K562 (cell line): ENCODE measurements at regions not wholly inside any gene's neighbourhood (a gene's known extent, or its start where the extent isn't known, plus 50 kb on each side); places are given as distances from the start of the nearest gene placed in this dataset.

Source experiments
- ATAC-seq: fragments of 200-7000 bp; cut with Tn5 transposase; 3 replicates; pipeline ENCODE4 v1.9.1; 2020; ENCODE audit warnings: moderate library complexity
- BruUV-seq: library from RNA; stranded (reverse); fragments of 400-500 nt; replicated peaks from 2 replicates; lab custom pipeline; 2021; lab: Mats Ljungman, UMichigan
- CTCF ChIA-PET: fragments of 300-600 bp; formaldehyde crosslinking; extraction: SDS; loops from one replicate; lab custom pipeline; 2021; ENCODE audit warnings: low intra/inter-chr PET ratio; lab: Yijun Ruan, JAX
- POLR2A ChIA-PET: fragments of 300-600, 350-650 bp; sonication (Branson Sonifier 250); formaldehyde crosslinking; extraction: SDS; loops from one replicate; lab custom pipeline; 2021; ENCODE audit warnings: antibody characterized with exemption, inconsistent platforms; lab: Yijun Ruan, JAX
- DNase-seq, 4 experiments: peaks; one replicate each; pipeline versions ENCODE4 v3.0.0 to v3.0.0-alpha.2; 2011 to 2018; ENCODE audit warnings: low spot score in 3 of 4, mixed read lengths in 3 of 4; ENCODE audit errors: extremely low read depth in 1 of 4
- FAIRE-seq: peaks from 2 replicates; lab custom pipeline; 2011; peaks lifted over from hg19 to GRCh38; lab: Jason Lieb, UNC
- H2AFZ ChIP-seq: 2 replicates; pipeline ENCODE4 v1.6.0; 2011; ENCODE audit warnings: low read depth, low read length, control low read depth, inconsistent platforms
- H3K27ac ChIP-seq: fragments of 200-600 bp; 3 replicates; pipeline ENCODE4 v1.8.0; 2011; ENCODE audit warnings: low read depth, mild to moderate bottlenecking, control low read depth, inconsistent platforms, low read length, moderate library complexity, mixed read lengths; ENCODE audit errors: extremely low read depth
- H3K27me3 ChIP-seq, 2 experiments: fragments of 300-600 bp in 1 of 2; 2 replicates in 1 of 2; 3 replicates in 1 of 2; pipeline versions ENCODE4 v1.6.0 to v1.8.0; 2011; ENCODE audit warnings: inconsistent platforms in 2 of 2, low read length in 2 of 2, mild to moderate bottlenecking in 1 of 2, mixed read lengths in 1 of 2, moderate library complexity in 1 of 2; ENCODE audit not compliant: control insufficient read depth in 2 of 2, insufficient read depth in 2 of 2
- H3K36me3 ChIP-seq: fragments of 300-600 bp; 3 replicates; pipeline ENCODE4 v1.8.0; 2011; ENCODE audit warnings: mild to moderate bottlenecking, low read length, inconsistent platforms; ENCODE audit not compliant: control insufficient read depth, insufficient read depth
- H3K4me1 ChIP-seq, 2 experiments: fragments of 200-600 bp in 1 of 2; replicated peaks in 1 of 2; 2 replicates in 1 of 2; 3 replicates in 1 of 2; pipeline versions ENCODE4 v1.5.1 to v1.8.0; 2011; ENCODE audit warnings: inconsistent platforms in 2 of 2, low read length in 2 of 2, mild to moderate bottlenecking in 1 of 2, mixed read lengths in 1 of 2, moderate library complexity in 1 of 2; ENCODE audit not compliant: control insufficient read depth in 2 of 2, insufficient read depth in 2 of 2
- H3K4me2 ChIP-seq: 2 replicates; pipeline ENCODE4 v1.6.1; 2011; ENCODE audit warnings: low read length, control low read depth, inconsistent platforms, mixed read lengths; ENCODE audit not compliant: insufficient read depth
- H3K4me3 ChIP-seq: fragments of 200-600 bp; sonication (generic), shearing (Covaris generic); 2 replicates; pipeline ENCODE4 v1.5.1; 2016; ENCODE audit warnings: control low read depth, inconsistent platforms
- H3K79me2 ChIP-seq: fragments of 200-600 bp; 3 replicates; pipeline ENCODE4 v1.8.0; 2011; ENCODE audit warnings: low read length, inconsistent platforms; ENCODE audit not compliant: control insufficient read depth, insufficient read depth
- H3K9ac ChIP-seq, 2 experiments: 2 replicates each; pipeline versions ENCODE4 v1.6.0 to v1.6.1; 2011; ENCODE audit warnings: low read depth in 2 of 2, low read length in 2 of 2, control low read depth in 1 of 2, inconsistent platforms in 1 of 2, mild to moderate bottlenecking in 1 of 2, mixed read lengths in 1 of 2; ENCODE audit not compliant: insufficient read depth in 1 of 2
- H3K9me1 ChIP-seq: one replicate; pipeline ENCODE4 v1.6.0; 2011; ENCODE audit warnings: inconsistent platforms, mild to moderate bottlenecking, low read length, moderate library complexity; ENCODE audit not compliant: control insufficient read depth, insufficient read depth
- H3K9me3 ChIP-seq: replicated peaks from 2 replicates; pipeline ENCODE4 v1.5.1; 2011; ENCODE audit warnings: low read depth, low read length, inconsistent platforms; ENCODE audit not compliant: control insufficient read depth, insufficient read depth
- H4K20me1 ChIP-seq: replicated peaks from 2 replicates; pipeline ENCODE4 v1.6.1; 2011; ENCODE audit warnings: low read length, inconsistent platforms, mixed read lengths; ENCODE audit not compliant: control insufficient read depth, insufficient read depth
- HLTF ChIP-seq: fragments of 450-650 bp; IDR thresholded peaks from 2 replicates; pipeline ENCODE4 v1.6.1; 2016
- NELFE ChIP-seq: IDR thresholded peaks from 2 replicates; pipeline ENCODE4 v1.6.1; 2011; ENCODE audit warnings: mild to moderate bottlenecking; ENCODE audit not compliant: insufficient read depth, insufficient read length
- NONO ChIP-seq, 2 experiments: fragments of 200-400 bp in 1 of 2; fragments of 450-650 bp in 1 of 2; formaldehyde crosslinking in 1 of 2; IDR thresholded peaks; 2 replicates each; pipeline ENCODE4 v1.6.1; 2017; ENCODE audit warnings: low read depth in 2 of 2, mild to moderate bottlenecking in 2 of 2, moderate library complexity in 2 of 2, low read length in 1 of 2
- POLR2AphosphoS5 ChIP-seq: IDR thresholded peaks from 2 replicates; pipeline ENCODE4 v1.6.1; 2011; ENCODE audit warnings: mild to moderate bottlenecking, low read depth, low read length, moderate library complexity; ENCODE audit not compliant: control insufficient read depth, insufficient read depth
- ZNF644 ChIP-seq: fragments of 200-800 bp; sonication (Bioruptor generic); IDR thresholded peaks from 2 replicates; pipeline ENCODE4 v1.6.1; 2016; ENCODE audit warnings: low read depth, missing genetic modification characterization, missing compliant biosample characterization
- WGBS: fragments of 100-300 bp; shearing (Covaris generic); methylation state at CpG from one replicate; pipeline ENCODE4 v1.1.6; 2016; ENCODE audit warnings: low coverage, mixed read lengths; ENCODE audit not compliant: insufficient coverage; ENCODE audit errors: missing lambda C conversion rate; 5-methylcytosine and 5-hydroxymethylcytosine counted together
- in situ Hi-C: fragments of 300-500 bp; cut with MboI; formaldehyde crosslinking; loops from 4 replicates; pipeline ENCODE4 v1.15.0; 2018; ENCODE audit warnings: inconsistent platforms, mixed read lengths
- intact Hi-C: fragments of 100-400 bp; cut with micrococcal nuclease; formaldehyde crosslinking; loops from 2 replicates; pipeline ENCODE4 v1.14.2; 2022
- TF ChIP-seq, protein P1 (sequence below): fragments of 450-650 bp; IDR thresholded peaks from 2 replicates; pipeline ENCODE4 v1.6.1; 2017; ENCODE audit warnings: mild to moderate bottlenecking, moderate library complexity

GRCh38 chr2:126784045-126784444 is 114.6 kb upstream of the TEX51 start:
- in situ Hi-C loops, result loop anchor here (25.0 kb wide), 1 partner anchor 522 kb away; no protein-coding TSS in a partner anchor
- no peak overlapping the region for H3K4me2 ChIP-seq
- no peaks in the 10 kb centered on the region for H3K79me2 ChIP-seq
- H3K4me1 ChIP-seq, result no peaks in the 10 kb centered on the region
- ChIA-PET POLR2A (interaction anchor here (0.7 kb wide), 1 partner anchor 527 kb away, joined by 3 read pairs; no protein-coding TSS in a partner anchor), CTCF (no interaction called here)
- no peak overlapping the region for H3K27ac ChIP-seq
- WGBS, result 0% methylated on average over 6 of the region's 6 CpGs
- TF ChIP-seq NELFE, result no peak
- TF ChIP-seq NONO (IDR thresholded peaks at IDR 0.05; ENCODE audit: low read depth in 2 of 2, low read length in 1 of 2), result no peak
- no peak for TF ChIP-seq ZNF644 (tag)
- TF ChIP-seq, protein P1, sequence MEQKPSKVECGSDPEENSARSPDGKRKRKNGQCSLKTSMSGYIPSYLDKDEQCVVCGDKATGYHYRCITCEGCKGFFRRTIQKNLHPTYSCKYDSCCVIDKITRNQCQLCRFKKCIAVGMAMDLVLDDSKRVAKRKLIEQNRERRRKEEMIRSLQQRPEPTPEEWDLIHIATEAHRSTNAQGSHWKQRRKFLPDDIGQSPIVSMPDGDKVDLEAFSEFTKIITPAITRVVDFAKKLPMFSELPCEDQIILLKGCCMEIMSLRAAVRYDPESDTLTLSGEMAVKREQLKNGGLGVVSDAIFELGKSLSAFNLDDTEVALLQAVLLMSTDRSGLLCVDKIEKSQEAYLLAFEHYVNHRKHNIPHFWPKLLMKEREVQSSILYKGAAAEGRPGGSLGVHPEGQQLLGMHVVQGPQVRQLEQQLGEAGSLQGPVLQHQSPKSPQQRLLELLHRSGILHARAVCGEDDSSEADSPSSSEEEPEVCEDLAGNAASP, result no peak
- TF ChIP-seq HLTF, result no peak
- TF ChIP-seq POLR2AphosphoS5, result no peak
- no peak for DNase-seq
- intact Hi-C loops, result no loop called here
- BruUV-seq, result no TSS peak
- no peaks in the 10 kb centered on the region for H3K9me1 ChIP-seq
- H3K9ac ChIP-seq, result no peak overlapping the region
- H3K9me3 ChIP-seq, result no peaks in the 10 kb centered on the region
- no peaks in the 10 kb centered on the region for H3K36me3 ChIP-seq
- peaks cover 0 to 32% of the 10 kb centered on the region in 2 experiments; a peak in 2 of 5 replicates for H3K27me3 ChIP-seq
- no peak overlapping the region for H3K4me3 ChIP-seq
- H4K20me1 ChIP-seq, result no peaks in the 10 kb centered on the region; the same call in 1 of the 2 replicates
- H2AFZ ChIP-seq, result no peak overlapping the region
- no peak; the same call in 2 of the 3 replicates for ATAC-seq
- no peak for FAIRE-seq
